ENCODE measurements at regions not wholly inside any gene's neighbourhood (a gene's known extent, or its start where the extent isn't known, plus 50 kb on each side); places are given as distances from the start of the nearest gene placed in this dataset.

DNA sequence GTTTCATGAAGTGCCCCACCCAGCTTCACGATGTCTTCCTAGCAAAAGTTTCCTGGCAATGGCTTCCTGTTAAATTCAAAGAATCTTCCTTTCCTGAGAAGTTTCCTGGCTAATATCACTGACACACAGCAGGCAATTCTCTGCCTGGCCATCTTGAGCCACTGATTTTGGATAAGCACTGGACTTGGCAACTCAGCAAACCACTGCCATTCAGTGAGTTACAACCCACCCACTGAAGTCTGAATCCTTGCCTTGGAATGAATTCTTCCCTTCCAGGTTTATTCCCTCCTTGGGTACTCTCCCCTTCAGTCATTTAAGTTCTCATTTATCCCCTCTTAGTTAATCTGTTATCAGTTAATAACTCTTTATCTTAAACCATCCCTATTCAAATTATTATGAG, 426.0 kb downstream of the MBD2 start:
- DNase-seq, result no peak

DNA sequence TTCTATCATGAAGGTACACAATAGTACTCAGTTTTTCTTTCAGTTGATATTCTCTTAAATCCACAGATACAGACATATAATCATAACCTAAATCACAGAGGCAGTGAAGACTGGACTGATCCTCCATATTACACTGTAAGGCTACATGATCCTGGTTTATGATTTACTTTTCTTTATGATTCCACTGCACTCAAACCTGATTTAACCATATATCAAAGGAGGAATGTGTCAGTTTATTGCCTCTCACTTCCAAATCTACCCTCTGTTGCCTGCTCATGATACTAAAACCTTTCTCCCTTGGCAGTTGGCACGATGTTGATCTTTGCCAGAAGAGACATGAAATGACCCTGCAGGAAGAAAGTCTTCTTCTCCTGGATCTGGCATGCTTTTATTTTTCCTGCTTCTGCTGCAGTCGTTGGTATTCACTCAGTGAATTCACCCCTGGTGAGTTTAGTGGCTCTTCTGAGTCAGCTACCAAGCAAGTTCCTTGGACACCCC, 426.4 kb downstream of the MBD2 start:
- no peak for DNase-seq

DNA sequence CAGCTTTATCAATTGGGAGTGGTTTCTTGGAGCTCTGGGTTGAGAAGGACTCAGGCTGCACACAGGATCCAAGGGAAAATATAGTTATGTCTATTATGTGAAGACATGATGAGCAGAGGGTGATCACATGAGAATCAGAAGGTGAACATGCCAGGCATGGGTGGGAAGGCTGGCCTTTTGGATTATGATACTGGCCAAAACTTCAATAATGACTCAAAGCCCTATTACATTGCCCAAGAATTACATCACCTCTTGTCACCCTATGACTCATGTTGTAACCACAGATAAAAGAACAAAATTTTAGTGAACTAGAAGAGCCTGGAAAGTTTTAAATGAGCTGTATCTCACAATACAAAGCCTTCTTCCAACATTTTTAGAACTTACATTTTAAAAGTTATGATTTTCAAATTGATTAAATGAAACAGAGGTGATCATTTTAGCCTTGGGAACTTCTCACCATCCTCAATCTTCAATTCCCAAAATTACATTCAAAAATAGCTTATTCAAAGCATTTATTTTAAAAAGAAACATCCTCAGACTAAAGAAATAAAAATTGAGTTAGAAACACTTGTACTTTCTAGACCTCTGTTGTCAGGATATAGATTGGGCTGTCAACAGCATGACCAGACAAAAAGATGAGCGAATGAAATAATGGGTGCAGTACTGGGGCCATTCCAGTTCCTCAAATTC, 428.3 kb downstream of the MBD2 start:
- peak; percentile 3 for DNase-seq

DNA sequence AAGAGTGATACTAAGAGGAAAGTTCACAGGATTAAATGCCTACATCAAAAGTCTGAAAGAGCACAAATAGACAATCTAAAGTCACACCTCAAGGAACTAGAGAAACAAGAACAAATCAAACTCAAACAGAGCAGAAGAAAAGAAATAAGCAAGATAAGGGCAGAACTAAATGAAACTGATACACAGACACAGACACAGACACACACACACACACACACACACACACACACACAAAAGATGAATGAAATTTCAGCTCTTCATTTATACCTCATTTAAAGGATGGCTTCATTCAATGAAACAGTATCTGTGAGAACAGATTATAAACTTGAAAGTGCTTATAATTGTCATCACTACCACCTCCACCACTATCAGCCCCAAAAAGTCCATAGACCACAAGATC, 428.9 kb downstream of the MBD2 start:
- no peak for DNase-seq

DNA sequence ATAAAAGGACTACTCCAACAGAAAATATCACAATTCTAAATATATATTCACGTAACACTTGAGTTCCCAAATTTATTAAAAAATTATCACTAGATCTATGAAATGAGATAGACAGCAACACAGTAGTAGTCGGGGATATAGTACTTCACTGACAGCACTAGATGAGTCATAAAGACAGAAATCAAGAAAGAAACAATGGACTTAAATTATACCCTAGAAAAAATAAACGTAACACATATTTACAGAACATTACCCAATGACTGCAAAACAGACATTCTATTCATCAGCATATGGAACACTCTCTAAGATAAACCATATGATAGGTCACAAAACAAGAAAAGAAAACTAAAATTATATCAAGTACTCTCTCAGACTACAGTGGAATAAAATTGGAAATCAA, 429.4 kb downstream of the MBD2 start:
- DNase-seq, result no peak

DNA sequence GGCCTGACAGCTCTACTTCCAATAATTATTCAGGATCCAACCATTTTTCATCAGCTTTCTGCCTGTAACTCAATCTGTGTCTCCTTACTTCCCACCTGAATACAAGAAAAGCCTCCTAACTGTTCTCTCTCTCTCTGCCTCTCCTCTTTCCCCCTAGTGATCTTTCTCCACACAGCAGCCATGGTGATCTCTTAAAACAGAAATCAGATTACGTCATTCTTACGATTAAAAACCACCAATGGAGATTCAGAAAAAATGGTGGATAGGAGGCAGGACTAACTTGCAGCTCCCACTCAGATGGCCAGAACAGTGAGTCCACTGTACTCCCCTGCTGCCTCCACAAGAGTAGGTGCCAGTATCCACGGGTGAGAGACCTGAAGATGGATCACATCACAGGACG, 431.7 kb downstream of the MBD2 start:
- no peak for DNase-seq

DNA sequence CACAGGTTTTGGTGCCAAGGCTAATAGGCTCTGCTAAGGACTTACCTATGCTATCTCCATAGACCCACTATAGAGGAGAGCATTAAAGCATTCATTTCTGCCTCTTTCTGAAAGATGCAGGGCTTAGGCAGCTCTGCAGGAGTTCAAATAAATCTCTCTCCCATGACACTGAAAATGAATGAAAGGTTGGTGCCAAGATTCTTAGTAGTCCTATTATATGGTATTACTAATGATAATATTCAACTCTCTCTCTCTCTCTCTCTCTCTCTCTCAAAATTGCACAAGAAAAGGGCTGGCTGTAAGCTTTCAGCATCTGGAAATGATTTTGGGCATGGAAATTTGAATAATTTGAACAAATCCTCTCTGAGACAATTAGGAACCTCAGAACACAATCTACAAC, 433.7 kb downstream of the MBD2 start:
- DNase-seq, result no peak

DNA sequence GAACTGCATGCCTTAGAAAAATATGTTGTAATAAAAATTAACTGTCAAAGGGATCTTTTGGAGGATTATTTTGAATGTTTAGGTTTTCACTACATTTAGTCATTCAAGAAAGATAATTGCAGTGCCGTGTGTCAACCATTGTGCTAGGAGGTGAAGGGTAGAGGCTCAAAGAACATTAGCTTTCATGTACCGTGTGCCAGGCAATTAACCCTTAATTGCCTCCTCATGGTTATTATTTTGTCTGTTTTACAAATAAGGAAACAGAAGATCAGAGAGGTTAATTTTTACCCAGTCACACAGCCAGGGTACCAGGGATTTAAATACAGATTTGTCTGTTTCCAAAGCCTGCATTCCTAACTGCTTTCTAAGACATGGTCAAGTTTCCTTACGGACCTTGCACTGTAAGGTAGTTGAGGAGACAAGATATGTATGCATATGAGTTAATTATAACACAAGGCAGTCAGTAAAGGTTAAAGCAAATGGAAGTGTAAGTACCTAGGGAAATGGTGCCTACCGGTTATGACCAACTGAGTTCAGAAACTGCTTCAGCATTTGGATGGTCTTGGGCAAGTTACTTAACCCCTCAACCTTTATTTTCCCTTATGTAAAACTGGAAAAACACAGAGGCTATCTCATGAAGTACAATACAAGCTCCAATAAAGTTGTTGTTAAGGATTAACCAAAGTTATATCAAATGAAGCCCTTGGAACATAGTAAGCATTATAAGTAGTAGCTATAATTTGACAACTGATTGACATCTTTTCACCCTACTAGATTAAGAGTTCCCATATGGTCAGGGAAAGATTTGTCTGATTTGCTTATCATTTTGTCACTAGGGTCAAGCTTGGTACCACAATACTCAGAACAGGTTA, 434.9 kb downstream of the MBD2 start:
- no peak for DNase-seq

DNA sequence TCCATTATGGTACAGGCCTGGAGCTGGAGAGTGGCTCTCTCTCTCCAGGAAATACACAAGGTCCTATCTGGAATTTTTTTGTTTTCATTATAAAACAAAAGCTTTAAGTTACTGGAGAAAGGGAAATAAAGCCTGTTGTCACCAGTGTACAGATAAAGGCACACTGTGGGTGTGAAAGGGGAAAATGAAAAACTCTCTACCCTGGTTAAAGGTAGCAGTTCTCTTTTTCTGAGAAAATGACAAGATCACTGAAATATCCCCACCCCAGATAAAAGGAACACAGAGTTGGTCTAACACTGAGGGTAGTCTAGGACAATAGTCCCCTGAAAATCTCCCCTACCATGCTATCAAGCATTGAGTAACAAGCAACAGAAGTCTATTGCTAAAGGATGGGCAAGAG, 438.7 kb downstream of the MBD2 start:
- DNase-seq, result no peak

DNA sequence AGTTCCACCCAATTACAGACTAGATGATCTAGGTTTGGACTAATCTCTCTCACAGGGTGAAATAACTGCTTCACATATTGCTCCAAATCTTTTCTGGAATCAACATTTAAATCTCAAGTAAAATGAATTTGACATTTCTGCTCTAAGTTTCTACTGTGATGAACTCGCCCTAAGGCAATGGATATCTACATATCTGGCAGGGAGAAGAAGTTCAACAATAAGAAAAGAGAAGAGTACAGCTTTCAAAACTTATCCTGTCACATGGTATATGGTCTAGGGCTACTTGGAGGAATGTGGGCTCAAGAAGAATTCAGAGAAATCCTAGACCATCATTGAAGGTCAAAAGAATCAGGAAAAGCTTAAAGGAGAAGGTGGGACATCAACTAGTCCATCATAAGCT, 440.2 kb downstream of the MBD2 start:
- DNase-seq, result no peak

DNA sequence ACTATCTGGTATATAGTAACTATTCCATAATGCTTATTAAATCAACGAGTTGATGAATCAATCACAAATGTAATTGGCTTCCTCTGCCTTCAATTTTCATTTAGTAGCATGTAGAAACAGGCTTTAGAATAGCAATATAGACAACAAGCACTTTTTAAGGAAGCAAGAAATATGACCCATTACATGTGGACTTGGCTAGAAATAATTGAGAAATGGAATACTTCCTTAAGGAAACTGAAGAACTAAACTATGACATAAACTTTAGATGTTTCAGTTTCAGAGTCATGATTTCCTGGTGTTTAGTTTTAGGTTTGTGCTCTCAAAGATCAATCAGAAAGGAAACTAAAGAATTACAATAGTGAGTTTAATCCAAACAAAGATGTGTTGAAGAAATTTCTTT, 443.8 kb downstream of the MBD2 start:
- no peak for DNase-seq

DNA sequence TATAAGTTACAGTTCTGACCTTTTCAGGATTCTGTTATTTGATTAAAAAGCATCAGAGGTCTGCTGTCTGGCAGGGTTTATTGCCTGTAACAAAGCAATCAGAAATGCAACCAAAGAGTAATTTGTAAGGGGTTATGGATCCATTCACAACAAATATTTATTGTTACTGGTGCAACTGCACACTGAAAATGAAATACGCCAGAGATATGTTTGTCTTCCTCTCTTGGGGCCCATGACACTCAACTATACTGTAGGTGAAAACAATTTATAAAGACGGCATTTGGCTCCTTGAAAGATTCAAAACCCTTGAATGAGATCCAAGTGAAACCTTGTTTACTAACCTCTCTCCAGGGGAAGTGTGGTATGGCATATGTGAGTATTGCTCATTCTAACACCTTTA, 452.2 kb downstream of the MBD2 start:
- DNase-seq, result no peak

DNA sequence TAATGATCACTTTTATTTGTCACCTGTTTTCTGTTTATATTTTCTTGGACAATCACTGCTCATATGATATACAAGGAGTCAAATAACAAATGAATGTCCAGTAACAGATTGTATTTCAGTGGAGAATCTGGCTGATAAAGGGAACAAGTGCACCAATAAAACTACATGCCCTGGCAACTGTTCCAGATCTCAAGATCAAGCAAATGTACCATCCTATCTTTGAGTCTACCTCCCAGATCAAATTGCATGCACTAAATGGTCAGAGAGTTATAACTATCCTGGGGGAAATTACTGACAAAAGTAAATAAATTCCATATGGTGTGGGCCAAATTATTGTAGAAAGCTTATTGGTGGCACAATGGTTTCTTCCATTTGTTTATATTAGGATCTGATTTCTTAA, 452.8 kb downstream of the MBD2 start:
- no peak for DNase-seq

DNA sequence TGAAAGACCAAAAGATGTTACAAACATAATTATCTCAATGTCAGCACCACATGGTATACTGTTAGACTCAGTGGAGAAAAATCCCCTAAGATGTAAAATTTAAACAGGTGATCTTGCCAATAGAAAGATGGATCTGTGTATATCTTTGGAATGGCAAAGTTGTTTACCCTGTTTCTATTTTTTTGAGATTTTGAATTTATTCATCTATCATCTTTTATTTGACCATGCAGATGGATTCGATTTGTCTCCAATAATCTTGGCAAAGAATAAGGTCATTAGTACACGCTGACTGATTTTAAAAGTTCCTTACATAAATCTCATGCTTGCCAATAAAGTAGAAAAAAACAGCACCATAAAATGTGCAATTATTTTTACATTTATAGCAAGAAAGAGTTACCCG, 459.3 kb downstream of the MBD2 start:
- no peak for DNase-seq

DNA sequence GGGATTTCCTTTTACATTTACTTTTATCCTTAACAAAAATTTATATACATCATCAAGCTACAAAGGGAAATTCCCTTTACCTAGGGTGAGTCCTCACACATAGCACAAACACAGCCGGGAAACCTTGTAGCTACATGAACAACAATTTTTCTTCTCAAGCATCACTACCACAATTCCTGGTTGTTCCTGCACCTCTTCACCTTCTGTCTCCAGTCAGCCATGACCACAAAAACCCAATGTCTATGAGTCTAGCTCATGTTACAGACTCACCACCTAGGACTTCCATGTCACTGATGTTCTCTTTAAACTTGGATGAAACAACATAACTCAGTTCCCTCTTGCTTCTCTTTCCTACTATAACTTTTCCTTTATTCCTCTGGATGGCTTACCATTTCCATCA, 460.4 kb downstream of the MBD2 start:
- no peak for DNase-seq

DNA sequence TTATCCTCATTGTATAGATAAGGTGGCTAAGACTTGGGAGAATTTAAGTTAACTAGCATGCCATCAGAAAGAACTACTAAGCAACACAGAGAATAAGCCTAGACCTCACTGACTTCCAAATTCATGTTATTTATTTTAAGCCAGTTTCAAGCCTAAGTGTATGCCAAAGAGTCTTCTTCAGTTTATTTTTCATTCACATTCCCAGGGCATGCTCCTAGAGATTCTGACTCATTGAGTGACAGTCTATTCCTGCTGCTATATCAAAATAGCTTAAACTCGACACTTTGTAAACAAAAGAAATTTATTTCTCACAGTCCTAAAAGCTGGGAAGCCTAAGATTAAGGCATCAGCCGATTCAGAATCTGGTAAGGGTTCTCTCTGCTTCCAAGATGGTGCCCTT, 467.1 kb downstream of the MBD2 start:
- no peak for DNase-seq

DNA sequence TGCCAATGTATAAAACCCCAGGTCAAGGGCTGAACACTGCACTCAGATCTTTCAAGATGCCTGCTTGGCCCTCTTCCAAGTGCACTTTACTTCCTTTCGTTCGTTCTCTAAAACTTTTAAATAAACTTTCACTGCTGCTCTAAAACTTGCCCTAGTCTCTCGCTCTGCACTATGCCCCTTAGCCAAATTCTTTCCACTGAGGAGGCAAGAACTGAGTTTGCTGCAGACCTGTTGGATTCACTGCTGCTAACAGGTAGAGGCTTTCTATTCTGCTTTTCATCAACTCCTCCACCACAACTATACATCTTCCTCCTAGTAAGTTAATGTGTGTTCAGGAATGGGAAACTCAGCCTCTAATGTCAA, 467.9 kb downstream of the MBD2 start:
- no peak for DNase-seq

DNA sequence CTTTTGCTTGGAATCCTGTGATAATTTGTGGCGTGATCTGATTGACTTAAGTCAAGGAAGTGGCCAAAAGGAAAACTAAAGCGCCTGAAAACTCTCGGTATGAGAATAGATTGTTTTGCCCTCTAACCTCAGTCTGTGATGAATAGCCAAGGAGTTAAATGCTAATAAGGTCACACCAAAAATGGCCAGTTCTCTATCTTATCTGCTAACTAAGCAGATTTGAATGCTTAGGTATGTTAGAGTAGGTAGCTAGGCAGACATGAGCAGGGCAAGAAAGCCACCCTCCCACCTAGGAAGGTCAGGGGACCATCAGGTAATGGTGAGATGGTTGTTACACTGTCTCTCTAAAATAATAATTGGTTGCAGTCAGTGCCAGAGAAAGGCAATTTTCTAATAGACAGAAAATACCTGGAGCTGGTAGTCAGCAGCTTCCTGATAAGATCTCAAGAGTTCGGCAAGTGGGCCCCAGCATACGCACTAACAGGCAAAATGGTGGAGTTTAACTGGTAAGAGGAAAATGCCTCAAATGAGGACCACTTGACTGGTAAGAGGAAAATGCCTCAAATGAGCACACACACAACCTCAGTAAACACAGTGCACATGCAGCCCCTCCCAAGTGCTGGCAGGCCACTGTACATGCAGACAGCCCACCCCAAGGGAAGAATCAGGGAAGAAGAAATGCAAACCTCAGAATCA, 468.4 kb downstream of the MBD2 start:
- no peak for DNase-seq

DNA sequence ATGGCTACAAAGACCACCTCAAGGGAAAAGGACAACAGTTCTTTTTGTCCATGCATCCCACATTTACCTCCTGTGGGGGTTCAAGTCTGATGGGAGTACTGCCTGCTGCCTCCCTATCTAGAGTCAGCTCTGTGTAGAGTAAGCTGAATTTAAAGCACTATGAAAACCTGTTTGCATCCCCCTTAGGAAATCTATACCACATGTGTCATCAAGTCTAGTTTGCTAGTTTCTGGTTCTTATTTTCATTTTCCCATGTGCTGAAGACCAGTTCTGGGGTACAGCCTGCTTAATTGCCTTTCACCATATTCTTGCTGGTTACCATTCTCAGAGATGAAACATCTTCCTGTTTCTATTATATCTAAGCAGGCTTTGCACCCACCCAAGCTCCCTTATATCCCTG, 470.3 kb downstream of the MBD2 start:
- no peak for DNase-seq

DNA sequence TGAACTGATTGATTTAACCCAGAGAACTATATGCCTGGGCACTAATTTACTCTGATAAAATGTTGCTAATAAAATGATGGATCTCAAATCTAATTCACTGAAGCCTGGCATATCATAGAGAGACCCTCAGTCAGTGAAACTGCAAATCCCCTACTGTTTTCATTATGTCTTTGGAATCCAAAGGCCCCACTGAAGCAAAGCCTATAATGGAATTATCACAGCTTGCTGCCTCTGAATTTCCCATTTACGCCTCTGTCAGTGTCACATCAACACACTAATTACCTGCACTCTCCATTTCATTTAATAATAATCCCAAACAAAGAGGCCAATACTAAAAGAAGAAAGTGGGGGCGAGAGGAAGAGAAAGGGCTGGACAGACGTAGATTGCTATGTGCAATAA, 470.9 kb downstream of the MBD2 start:
- no peak for DNase-seq

DNA sequence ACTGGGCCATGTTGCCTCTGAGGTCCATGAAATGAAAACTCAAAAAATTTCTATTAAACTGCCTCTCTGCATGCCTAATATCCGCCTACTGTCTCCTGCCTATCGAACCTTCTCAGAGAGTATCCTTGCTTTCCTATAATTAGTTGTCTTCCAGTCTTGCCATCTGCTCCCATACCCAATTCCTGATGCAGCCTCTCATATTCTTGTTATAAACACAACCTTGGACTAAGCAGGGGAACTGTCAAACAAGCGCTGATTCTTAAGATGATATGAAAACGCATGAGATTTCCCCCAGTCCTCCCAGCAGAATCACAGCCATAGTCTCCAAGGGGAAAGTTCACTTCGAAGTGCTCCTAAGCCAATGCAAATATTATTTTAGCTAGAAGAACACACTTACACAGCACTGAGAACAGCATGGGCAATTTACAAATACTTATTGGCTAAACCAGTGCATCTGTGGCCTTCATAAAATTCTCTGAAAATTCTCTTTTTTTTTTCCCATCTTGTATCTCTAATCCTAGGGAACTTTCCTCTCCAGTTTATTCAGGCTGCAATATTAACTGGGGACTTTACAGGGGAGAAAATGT, 471.6 kb downstream of the MBD2 start:
- DNase-seq, result no peak

DNA sequence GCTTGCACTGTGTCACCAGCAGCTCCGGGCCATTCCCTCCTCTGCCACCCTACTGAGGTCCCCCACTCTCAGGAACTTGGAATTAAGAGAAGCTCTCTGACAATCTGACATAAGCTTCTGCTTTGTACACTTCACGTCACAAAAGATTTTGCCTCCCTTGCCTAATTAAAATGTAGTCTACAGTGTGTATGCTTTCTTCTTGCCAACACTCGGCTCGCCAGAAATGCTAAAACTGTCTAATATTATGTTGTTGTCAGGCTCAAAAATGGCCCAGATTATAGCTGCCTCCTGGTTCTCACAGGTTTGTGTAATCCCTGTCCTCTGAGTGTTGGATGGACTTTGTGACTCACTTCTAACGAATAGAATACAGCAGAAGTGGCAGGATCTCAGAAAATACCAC, 474.7 kb downstream of the MBD2 start:
- DNase-seq, result no peak

DNA sequence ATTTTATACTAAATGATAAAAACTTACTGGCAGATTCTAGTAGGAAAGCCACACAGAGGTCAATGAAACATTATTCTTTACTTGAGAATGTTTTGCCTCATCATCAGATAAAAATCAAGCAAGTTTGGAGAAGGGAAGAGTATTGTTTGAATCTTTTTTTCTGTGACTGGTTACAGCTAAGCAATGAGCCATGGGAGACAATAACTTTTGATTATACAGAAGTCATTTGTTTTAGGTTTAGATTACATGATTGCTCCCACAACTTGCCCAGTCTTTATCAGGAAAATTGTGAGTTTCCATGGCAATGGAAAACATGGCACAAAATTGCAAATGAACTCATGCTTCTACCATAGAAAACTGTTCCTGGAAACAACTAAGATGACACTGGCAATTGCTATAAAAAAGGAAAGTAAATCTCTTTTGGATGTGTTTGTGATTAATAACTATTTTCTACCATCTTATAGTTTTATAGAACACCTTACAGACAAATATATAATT, 476.8 kb downstream of the MBD2 start:
- no peak for DNase-seq

All from hematopoietic multipotent progenitor cell treated with erythropoietin and hydrocortisone succinate and interleukin-3 and kit ligand, for 6 days (in vitro differentiated cells).